ENCODE measurements at regions not wholly inside any gene's neighbourhood (a gene's known extent, or its start where the extent isn't known, plus 50 kb on each side); places are given as distances from the start of the nearest gene placed in this dataset.

- TF ChIP-seq, protein P1, sequence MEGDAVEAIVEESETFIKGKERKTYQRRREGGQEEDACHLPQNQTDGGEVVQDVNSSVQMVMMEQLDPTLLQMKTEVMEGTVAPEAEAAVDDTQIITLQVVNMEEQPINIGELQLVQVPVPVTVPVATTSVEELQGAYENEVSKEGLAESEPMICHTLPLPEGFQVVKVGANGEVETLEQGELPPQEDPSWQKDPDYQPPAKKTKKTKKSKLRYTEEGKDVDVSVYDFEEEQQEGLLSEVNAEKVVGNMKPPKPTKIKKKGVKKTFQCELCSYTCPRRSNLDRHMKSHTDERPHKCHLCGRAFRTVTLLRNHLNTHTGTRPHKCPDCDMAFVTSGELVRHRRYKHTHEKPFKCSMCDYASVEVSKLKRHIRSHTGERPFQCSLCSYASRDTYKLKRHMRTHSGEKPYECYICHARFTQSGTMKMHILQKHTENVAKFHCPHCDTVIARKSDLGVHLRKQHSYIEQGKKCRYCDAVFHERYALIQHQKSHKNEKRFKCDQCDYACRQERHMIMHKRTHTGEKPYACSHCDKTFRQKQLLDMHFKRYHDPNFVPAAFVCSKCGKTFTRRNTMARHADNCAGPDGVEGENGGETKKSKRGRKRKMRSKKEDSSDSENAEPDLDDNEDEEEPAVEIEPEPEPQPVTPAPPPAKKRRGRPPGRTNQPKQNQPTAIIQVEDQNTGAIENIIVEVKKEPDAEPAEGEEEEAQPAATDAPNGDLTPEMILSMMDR (IDR thresholded peaks at IDR 0.05; ENCODE audit: insufficient read depth, low read length) = no peak
- TF ChIP-seq GABPA (IDR thresholded peaks at IDR 0.05; ENCODE audit: low read depth) (no peak), POLR2AphosphoS5 (IDR thresholded peaks at IDR 0.05; ENCODE audit: low read depth) (no peak), REST (IDR thresholded peaks at IDR 0.05; ENCODE audit: insufficient replicate concordance, low read depth) (no peak), SPI1 (IDR thresholded peaks at IDR 0.05; ENCODE audit: borderline replicate concordance, low read depth) (no peak)
These were observed 678.6 kb downstream of the MECOM start for GRCh38 chr3:168984872-168985271.

Measured in HL-60 (cell line).